SH-SY5Y (cell line): ENCODE measurements at regions not wholly inside any gene's neighbourhood (a gene's known extent, or its start where the extent isn't known, plus 50 kb on each side); places are given as distances from the start of the nearest gene placed in this dataset.

Experiments
- GATA2 ChIP-seq: IDR thresholded peaks from 2 replicates; pipeline ENCODE4 v1.6.1; 2011; ENCODE audit warnings: mild to moderate bottlenecking, low read depth, low read length
- GATA3 ChIP-seq: IDR thresholded peaks from 2 replicates; pipeline ENCODE4 v1.6.1; 2011; ENCODE audit warnings: low read depth, mild to moderate bottlenecking, low read length, moderate library complexity

DNA sequence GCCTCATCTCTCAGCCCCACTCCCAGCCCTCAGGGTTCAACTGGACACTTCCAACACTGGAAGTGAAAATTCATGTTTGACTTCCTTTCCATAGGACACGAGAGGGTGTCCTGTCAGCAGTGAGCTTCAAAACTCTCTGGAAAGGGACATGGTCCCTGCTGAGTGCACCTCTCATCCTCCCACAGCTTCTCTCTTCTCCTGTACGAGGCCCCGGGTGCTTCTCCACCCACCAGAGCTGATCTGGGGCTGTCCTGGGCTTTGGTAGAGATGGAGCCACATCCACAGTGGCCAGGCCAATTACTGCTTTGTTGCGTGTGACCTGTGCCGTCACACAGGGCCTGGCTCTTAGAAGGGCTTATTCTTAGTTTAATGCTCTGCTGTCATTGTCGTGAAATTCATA, 182.3 kb downstream of the RRAGC start:
- TF ChIP-seq GATA3: no peak
- no peak for TF ChIP-seq GATA2

DNA sequence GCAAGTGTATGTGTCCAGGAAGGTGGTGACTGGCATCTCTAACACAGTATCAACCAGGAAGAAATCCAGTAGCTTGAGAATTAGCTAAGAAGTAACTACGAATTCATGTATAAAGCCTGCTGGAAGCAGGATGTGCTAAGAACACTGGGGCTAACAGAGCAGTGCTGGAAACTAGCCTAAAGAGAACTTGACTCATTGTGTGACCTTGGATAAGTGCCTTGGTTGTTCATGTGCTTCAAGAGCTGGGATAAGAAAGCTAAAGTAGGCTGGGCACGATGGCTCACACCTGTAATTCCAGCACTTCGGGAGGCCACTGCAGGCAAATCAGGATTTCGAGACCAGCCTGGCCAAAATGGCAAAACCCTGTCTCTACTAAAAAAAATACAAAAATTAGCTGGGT, 186.9 kb downstream of the RRAGC start:
- no peak for TF ChIP-seq GATA2
- TF ChIP-seq GATA3: no peak

DNA sequence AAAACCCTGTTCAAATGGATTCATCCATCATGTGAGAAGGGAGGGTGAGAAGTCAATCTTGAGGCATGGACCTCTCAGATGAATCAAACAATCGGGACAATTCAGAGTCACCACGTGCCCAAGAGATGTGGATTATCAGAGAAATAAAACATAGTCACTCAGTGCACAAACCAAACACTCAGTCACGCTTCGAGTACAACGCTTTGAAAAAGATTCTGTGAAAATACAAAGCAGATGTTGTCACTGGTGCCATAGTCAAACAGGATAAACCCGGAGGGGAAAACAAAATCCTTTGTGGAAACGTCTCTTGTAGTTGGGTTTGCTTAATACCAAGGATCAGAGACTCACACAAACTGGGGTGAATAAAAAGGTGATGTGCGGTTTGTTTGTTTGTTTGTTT, 188.4 kb downstream of the RRAGC start:
- TF ChIP-seq GATA2: no peak
- no peak for TF ChIP-seq GATA3

DNA sequence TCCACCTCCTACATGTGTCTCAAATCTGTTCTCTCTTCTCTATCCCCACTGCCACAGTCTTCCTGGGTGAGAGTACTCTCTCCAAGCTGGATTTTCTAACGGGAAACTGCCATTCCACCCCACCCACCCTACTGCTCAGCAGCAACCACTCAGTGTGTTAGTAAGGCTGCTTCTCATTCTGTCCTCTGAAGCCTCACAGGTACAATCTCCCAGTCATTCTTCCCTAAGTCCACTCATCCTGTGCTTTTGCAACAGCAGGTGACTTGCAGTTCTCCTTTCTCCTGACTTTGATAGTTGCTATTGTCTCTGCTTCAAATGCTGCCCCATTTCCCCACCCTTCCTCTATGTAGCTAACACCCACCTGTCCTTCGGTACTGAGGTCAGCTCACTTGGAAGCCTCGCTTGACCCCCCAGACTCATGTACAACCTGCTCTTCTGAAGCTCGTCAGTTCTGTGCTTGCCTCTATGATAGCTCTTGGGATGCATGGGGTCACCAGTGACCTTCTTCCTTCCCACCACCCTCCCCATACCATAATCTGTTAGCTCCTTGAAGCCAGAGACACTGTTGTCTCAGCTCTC, 188.9 kb downstream of the RRAGC start:
- no peak for TF ChIP-seq GATA3
- TF ChIP-seq GATA2: no peak

DNA sequence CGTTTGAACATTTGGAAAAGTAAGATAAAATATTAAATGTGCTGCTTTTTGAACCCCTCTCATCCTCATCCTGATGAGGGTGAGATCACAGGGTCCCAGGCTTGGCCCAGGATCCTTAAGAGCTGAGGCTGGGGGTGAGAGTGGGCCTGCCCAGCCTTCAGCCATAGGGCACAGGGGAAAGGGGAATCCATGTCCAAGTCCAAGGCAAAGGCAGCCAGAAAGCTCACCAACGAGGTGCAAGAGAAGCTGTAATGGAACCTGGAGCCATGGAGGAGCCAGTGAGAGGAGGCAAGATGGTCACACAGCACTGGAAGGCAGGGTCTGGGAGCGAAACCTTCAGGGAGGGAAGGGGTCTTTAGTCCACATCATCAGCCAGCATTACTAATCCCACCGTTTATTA, 191.9 kb downstream of the RRAGC start:
- TF ChIP-seq GATA3 (no peak), GATA2 (no peak)

DNA sequence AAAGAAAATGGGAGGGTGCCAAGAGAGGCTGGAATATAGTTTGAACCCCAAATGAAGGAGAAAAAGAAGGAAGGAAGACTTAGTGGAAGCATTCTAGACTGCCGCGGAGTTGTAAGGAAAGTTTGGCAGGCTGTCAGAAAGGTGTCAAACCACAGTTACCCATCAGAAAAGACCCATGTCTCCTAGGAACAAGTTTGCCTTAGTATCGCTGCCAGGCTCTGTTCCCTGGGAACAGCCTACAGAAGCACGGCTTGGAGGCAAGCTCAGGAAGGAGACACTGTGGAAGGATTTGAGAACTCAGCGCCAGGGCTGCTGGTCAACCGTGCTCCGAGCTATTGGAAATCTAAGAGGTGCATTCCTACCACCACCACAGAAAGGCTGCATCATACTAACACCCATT, 197.4 kb downstream of the RRAGC start:
- TF ChIP-seq GATA2: no peak
- TF ChIP-seq GATA3: no peak

DNA sequence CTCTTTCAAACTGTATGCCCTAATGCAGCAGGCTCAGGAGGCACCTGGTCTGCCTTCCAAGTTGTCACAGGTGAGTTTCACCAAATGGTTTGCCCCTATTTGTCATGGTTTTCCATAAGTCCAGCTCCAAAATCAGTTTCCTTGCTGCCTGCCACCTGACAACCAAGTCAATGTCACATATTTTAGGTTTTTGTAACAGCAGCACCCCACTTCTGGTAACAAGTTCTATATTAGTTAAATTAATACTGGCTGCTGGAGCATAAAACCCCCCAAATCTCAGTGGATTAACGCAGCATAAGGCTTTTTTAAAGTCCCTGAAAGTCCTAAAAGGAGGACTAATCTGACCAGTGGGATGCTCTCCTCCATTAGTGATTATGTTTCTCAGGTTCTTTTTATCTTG, 200.7 kb downstream of the RRAGC start:
- no peak for TF ChIP-seq GATA3
- TF ChIP-seq GATA2: no peak

DNA sequence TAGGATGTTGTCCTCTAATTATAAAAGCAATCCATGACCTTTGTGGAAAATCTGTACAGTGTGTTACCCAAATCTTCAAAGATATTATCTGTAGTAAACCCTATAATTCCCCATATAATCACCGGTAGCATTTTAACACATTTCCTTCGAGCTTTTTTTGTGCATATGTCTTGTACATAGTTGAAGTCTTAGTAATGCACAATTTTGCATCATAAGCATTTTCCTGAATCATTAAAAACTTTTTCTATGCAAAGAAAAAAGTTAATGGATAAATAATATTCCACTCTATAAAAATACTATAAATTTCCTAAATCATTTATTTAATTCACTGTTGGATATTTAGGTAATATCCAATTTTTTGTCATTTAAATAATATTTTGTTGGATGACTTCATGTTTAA, 201.7 kb downstream of the RRAGC start:
- TF ChIP-seq GATA2: no peak
- TF ChIP-seq GATA3: no peak

DNA sequence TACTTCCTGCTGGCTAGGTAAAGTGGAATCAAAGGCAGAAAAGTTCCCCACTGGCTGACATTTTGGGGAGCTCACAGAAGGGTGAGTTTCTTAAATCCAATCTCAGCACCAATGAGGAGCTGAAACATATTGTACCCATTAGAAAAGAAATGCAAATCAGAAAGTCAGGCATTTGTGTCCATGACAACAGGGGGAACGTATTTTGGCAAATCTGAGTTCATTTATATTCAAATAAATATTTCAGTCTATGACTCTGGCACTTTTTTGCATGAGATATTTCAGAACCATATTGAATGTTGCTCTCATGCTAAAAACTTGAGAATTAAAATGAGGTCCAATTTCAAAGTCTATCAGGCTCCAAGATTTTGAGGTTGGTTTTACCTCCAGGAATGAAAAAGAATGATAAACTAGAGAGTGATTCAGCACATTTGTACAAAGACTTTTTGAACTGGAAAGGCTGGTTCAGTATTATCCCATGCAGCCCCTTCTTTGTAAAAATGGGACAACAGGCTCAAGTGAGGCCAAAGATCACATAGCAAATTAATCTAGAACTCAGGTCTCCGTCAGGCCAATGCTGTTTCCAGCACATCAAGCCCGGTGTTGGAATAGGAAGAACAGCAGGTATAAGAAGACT, 202.2 kb downstream of the RRAGC start:
- TF ChIP-seq GATA3 (no peak), GATA2 (no peak)

DNA sequence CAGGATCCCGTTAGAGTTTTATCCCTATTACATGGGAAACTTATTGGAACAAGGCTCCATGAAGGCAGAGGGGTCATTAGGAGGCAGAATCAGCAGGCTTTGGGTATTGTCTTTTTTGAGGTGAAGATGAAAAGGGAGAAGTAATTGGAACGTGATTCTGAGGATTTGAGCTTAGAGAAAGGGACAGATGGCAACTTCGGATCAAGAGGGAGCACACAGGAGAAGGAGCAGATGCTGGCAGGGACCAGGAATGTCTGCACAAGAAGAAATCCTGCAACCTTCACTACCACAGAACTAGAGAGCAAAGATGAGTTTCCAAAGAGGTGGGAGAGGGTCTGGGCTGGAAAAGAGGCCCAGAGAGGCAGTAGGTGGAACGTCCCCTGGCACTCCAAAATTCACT, 202.8 kb downstream of the RRAGC start:
- no peak for TF ChIP-seq GATA2
- TF ChIP-seq GATA3: no peak

DNA sequence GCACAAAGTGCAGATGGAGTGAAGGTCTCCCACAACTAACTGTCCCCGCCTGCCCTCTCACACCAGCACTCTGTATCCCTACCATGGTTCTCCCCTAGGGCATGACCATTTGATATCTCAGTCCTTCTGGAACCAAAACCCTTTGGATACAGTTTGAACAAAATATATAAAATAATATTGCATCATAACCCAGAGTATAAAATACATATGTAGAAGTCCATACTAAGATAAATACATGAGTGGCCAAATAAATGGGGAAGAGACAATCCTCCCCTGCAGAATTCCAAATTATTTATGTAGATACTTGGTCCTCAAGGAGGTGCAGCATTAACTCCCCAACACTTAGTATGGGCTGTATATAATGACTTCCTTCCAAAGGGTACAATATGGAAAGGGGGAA, 207.4 kb downstream of the RRAGC start:
- TF ChIP-seq GATA2 (no peak), GATA3 (no peak)

DNA sequence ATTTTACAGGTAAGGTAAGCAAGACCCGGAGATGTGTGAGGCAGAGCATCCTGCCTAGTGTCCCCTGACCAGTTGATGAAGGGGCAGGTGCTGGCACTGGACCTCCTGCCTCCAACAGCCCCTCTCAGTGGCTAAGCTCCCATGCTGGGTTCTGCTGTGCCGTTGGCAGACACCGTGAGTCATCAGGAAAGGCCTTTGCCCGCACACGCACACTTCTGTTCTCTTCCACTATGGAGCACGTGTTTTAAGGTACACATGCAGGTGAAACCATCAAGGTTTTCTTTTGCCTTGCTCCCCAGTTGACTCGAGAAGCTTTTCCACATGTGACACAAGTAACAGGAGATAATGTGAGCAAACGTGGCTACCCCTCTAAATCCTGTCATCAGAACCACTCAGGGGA, 207.9 kb downstream of the RRAGC start:
- TF ChIP-seq GATA3 (no peak), GATA2 (no peak)

DNA sequence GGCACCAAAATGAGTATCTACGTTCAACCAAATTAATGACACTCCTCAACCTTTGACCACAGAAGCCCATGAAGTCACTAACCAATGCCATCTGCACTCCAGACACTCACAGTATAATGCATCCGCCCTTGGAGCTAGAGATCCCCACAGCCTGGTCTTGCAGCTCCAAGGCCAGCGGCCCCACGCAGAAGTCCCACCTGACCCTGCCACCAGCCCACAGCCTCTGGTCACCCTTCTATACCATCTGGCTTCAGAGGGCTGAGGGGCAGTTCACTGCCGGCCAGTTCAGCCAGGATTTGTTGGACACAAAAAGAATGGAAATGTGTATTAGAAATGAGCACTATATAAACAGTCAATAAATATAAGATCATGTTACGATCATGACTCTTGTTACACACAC, 211.2 kb downstream of the RRAGC start:
- TF ChIP-seq GATA3: no peak
- no peak for TF ChIP-seq GATA2

DNA sequence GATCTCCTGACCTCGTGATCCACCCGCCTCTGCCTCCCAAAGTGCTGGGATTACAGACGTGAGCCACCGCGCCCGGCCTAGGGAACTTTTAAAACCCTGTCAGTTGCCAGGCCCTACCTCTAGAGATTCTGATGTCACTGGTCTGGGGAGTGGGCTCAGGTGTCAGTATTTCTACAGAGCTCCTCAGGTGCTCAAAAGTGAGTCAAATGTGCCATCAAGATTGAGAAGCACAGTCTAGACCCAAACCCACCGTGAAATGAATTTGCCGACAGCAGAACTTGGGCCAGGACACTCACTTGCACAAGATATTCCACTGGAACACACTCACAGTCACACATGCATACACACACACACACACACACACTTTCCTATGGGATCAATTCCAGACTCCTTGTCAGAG, 215.5 kb downstream of the RRAGC start:
- no peak for TF ChIP-seq GATA2
- no peak for TF ChIP-seq GATA3

DNA sequence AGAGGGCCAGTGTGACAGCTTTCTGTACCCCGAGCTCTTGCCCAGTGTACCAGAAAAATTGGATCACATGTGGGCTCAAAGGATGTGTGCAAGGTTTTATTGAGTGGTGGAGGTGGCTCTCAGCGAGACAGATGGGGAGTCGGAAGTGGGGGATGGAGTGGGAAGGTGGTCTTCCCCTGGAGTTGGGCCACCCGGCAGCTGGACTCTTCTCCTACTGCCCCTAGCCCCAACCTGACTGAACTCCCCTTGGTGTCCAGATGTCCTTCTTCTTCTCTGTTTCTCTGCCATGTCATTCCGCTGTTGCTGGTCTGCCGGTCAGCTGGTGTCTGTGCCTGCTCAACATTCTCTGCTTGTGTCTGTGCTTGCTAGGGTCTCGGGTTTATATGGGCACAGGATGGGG, 217.9 kb downstream of the RRAGC start:
- no peak for TF ChIP-seq GATA2
- no peak for TF ChIP-seq GATA3

DNA sequence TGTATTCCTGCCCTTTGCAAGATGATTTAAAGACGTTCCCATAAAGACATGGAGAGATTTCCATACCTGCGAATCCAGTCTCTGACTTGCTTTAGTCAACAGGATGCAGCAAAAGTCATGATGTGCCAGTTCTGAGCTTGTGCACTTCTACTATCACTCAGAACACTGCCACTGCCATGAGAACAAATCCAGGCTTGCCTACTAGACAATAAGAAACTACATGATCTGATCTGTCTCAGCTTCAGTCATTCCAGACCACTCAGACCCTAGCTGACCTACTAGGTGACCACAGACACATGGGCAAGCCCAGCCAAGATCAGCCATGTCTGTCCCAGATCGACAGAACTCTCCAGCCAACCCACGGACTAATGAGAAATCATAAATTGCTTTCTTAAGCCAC, 219.2 kb downstream of the RRAGC start:
- TF ChIP-seq GATA2 (no peak), GATA3 (no peak)

DNA sequence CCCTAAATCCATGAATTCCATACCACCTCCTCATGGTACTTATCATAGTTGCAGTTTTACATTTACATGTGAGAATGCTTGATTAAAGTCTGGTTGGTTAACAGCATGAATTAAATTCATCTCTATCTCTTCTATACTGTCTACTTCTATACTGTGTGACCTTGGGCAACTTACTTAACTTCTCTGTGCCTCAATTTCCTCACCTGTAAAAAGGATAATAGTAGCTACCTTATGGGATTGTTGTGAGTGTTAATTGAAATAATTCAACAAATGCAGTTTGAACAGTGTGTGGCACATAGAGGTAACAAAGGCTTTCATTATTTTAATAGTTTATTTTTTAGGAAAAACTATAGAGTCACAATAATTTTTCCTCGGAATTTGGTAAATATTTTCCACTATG, 231.3 kb downstream of the RRAGC start:
- TF ChIP-seq GATA3 (no peak), GATA2 (no peak)
